CD4-positive, CD25-positive, alpha-beta regulatory T cell (primary cell): ENCODE measurements at regions not wholly inside any gene's neighbourhood (a gene's known extent, or its start where the extent isn't known, plus 50 kb on each side); places are given as distances from the start of the nearest gene placed in this dataset.

Experiments used
- ATAC-seq, 2 donors: fragments of 150-1000 bp; cut with Tn5 transposase; one replicate each; pipeline ENCODE4 v1.10.0; 2021; ENCODE audit warnings: low read depth in 2 of 2, moderate number of reproducible peaks in 2 of 2, moderate library complexity in 1 of 2
- DNase-seq, 3 donors: peaks; one replicate each; pipeline versions ENCODE4 v3.0.0 to v3.0.0-alpha.2; 2012 to 2022; ENCODE audit warnings: mixed read lengths in 1 of 3
- H3K27ac ChIP-seq: one replicate; pipeline ENCODE4 v1.7.0; 2013; ENCODE audit warnings: mild to moderate bottlenecking, low read length; ENCODE audit not compliant: insufficient read depth, poor library complexity, severe bottlenecking
- H3K27me3 ChIP-seq: one replicate; pipeline ENCODE4 v1.7.0; 2013; ENCODE audit warnings: low read length; ENCODE audit not compliant: control insufficient read depth, insufficient read depth
- H3K36me3 ChIP-seq: one replicate; pipeline ENCODE4 v1.7.0; 2013; ENCODE audit warnings: mild to moderate bottlenecking, low read length, moderate library complexity; ENCODE audit not compliant: control insufficient read depth, insufficient read depth
- H3K4me1 ChIP-seq: 2 replicates; pipeline ENCODE4 v1.7.0; 2013; ENCODE audit warnings: mild to moderate bottlenecking, low read length; ENCODE audit not compliant: insufficient read depth, control insufficient read depth, poor library complexity, severe bottlenecking
- H3K4me3 ChIP-seq: one replicate; pipeline ENCODE4 v1.7.0; 2013; ENCODE audit warnings: low read depth, mild to moderate bottlenecking, low read length, moderate library complexity
- H3K9me3 ChIP-seq, 2 experiments: 1 replicate in 1 of 2; 2 replicates in 1 of 2; pipeline ENCODE4 v1.7.0; 2013; ENCODE audit warnings: low read length in 2 of 2, mild to moderate bottlenecking in 1 of 2, moderate library complexity in 1 of 2; ENCODE audit not compliant: control insufficient read depth in 2 of 2
- H3K27ac Mint-ChIP-seq, 3 donors: one replicate each; pipeline ENCODE4 v1.8.0; 2020 to 2022; ENCODE audit warnings: mild to moderate bottlenecking in 3 of 3, mixed read lengths in 3 of 3, moderate library complexity in 2 of 3
- H3K27me3 Mint-ChIP-seq: one replicate; pipeline ENCODE4 v1.8.0; 2022; ENCODE audit warnings: mild to moderate bottlenecking, mixed read lengths
- H3K36me3 Mint-ChIP-seq: one replicate; pipeline ENCODE4 v1.8.0; 2020; ENCODE audit warnings: mixed read lengths
- H3K4me1 Mint-ChIP-seq, 4 donors: one replicate each; pipeline ENCODE4 v1.8.0; 2020 to 2022; ENCODE audit warnings: mixed read lengths in 4 of 4, mild to moderate bottlenecking in 1 of 4
- H3K4me3 Mint-ChIP-seq, 4 donors: one replicate each; pipeline ENCODE4 v1.8.0; 2020 to 2022; ENCODE audit warnings: mild to moderate bottlenecking in 4 of 4, mixed read lengths in 4 of 4, moderate library complexity in 3 of 4
- H3K9me3 Mint-ChIP-seq, 7 donors: one replicate each; pipeline ENCODE4 v1.8.0; 2020 to 2022; ENCODE audit warnings: mixed read lengths in 7 of 7, mild to moderate bottlenecking in 3 of 7, moderate library complexity in 2 of 7

DNA sequence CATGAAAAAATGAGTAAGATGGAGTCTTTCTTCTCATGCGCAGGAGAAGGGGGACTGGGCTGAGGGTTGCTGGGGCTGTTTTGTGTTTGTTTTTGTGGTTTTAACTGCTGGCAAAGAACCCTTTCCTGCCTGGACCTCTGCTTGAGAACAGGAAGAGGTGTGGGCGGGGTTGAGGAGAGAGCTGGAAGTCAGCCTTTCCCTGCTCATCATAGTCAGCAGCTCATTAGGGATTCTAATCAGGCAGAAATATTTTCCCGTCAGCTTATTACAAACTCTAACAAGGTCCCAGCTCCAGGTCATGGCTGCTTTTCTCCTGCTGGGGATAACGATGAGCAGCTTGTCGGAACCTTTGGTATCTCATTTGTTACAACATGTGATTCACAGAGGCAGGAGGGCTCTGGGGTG is 185.0 kb upstream of the NRXN3 start:
- no peaks in the 10 kb centered on the region for H3K36me3 Mint-ChIP-seq
- peaks cover 0 to 3% (median 0%) of the 10 kb centered on the region in 4 donors for H3K4me1 Mint-ChIP-seq
- no peak overlapping the region for H3K4me3 Mint-ChIP-seq
- Histone ChIP-seq H3K27me3 (no peaks in the 10 kb centered on the region), H3K4me1 (no peaks in the 10 kb centered on the region), H3K9me3 (no peaks in the 10 kb centered on the region), H3K27ac (no peak overlapping the region), H3K4me3 (no peak overlapping the region), H3K36me3 (no peaks in the 10 kb centered on the region)
- DNase-seq (no peak), ATAC-seq (no peak)
- H3K27ac Mint-ChIP-seq: no peak overlapping the region
- H3K9me3 Mint-ChIP-seq: peaks cover 0 to 3% (median 0%) of the 10 kb centered on the region in 7 donors
- H3K27me3 Mint-ChIP-seq: peaks cover 16% of the 10 kb centered on the region

- DNase-seq (no peak), ATAC-seq (no peak)
- no peaks in the 10 kb centered on the region for H3K27me3 ChIP-seq
- Mint-ChIP-seq H3K4me1 (no peaks in the 10 kb centered on the region), H3K36me3 (no peaks in the 10 kb centered on the region), H3K9me3 (peaks cover 0 to 2% (median 0%) of the 10 kb centered on the region in 7 donors), H3K27me3 (peaks cover 22% of the 10 kb centered on the region), H3K4me3 (no peak overlapping the region), H3K27ac (no peak overlapping the region)
- no peaks in the 10 kb centered on the region for H3K9me3 ChIP-seq
- no peak overlapping the region for H3K27ac ChIP-seq
- H3K36me3 ChIP-seq: no peaks in the 10 kb centered on the region
- no peaks in the 10 kb centered on the region for H3K4me1 ChIP-seq
- H3K4me3 ChIP-seq: no peak overlapping the region
Measured at GRCh38 chr14:77986773-77987172, 183.4 kb upstream of the NRXN3 start.

GRCh38 chr14:77988096-77988870 is 181.9 kb upstream of the NRXN3 start:
- ATAC-seq: no peak
- H3K36me3 ChIP-seq: no peaks in the 10 kb centered on the region
- H3K27me3 ChIP-seq: no peaks in the 10 kb centered on the region
- Mint-ChIP-seq H3K4me3 (no peak overlapping the region), H3K4me1 (no peaks in the 10 kb centered on the region), H3K27ac (no peak overlapping the region), H3K9me3 (peaks cover 0 to 2% (median 0%) of the 10 kb centered on the region in 7 donors), H3K27me3 (peaks cover 16% of the 10 kb centered on the region), H3K36me3 (no peaks in the 10 kb centered on the region)
- no peaks in the 10 kb centered on the region for H3K4me1 ChIP-seq
- no peak overlapping the region for H3K27ac ChIP-seq
- H3K9me3 ChIP-seq: no peaks in the 10 kb centered on the region
- DNase-seq: no peak
- no peak overlapping the region for H3K4me3 ChIP-seq

GRCh38 chr14:77988970-77989369 is 181.2 kb upstream of the NRXN3 start:
- Histone ChIP-seq H3K4me3 (no peak overlapping the region), H3K27me3 (no peaks in the 10 kb centered on the region), H3K27ac (no peak overlapping the region), H3K36me3 (no peaks in the 10 kb centered on the region), H3K9me3 (no peaks in the 10 kb centered on the region), H3K4me1 (no peaks in the 10 kb centered on the region)
- H3K27ac Mint-ChIP-seq: no peak overlapping the region
- DNase-seq (no peak), ATAC-seq (no peak)
- H3K27me3 Mint-ChIP-seq: peaks cover 16% of the 10 kb centered on the region
- peaks cover 0 to 2% (median 0%) of the 10 kb centered on the region in 7 donors for H3K9me3 Mint-ChIP-seq
- no peaks in the 10 kb centered on the region for H3K4me1 Mint-ChIP-seq
- no peak overlapping the region for H3K4me3 Mint-ChIP-seq
- no peaks in the 10 kb centered on the region for H3K36me3 Mint-ChIP-seq

- peaks cover 0 to 2% (median 0%) of the 10 kb centered on the region in 7 donors for H3K9me3 Mint-ChIP-seq
- Histone ChIP-seq H3K27me3 (no peaks in the 10 kb centered on the region), H3K9me3 (no peaks in the 10 kb centered on the region), H3K4me1 (no peaks in the 10 kb centered on the region), H3K27ac (no peak overlapping the region), H3K4me3 (no peak overlapping the region), H3K36me3 (no peaks in the 10 kb centered on the region)
- DNase-seq (no peak), ATAC-seq (no peak)
- no peak overlapping the region for H3K4me3 Mint-ChIP-seq
- peaks cover 16% of the 10 kb centered on the region for H3K27me3 Mint-ChIP-seq
- peak overlapping the region in 1 of 3 donors; percentile 7 for H3K27ac Mint-ChIP-seq
- H3K4me1 Mint-ChIP-seq: no peaks in the 10 kb centered on the region
- no peaks in the 10 kb centered on the region for H3K36me3 Mint-ChIP-seq
Measured at GRCh38 chr14:77989441-77989991, 180.7 kb upstream of the NRXN3 start.

- Mint-ChIP-seq H3K4me1 (no peaks in the 10 kb centered on the region), H3K9me3 (peaks cover 0 to 2% (median 0%) of the 10 kb centered on the region in 7 donors), H3K4me3 (no peak overlapping the region), H3K27ac (no peak overlapping the region), H3K36me3 (no peaks in the 10 kb centered on the region), H3K27me3 (peaks cover 16% of the 10 kb centered on the region)
- no peaks in the 10 kb centered on the region for H3K27me3 ChIP-seq
- no peaks in the 10 kb centered on the region for H3K9me3 ChIP-seq
- no peak overlapping the region for H3K4me3 ChIP-seq
- no peaks in the 10 kb centered on the region for H3K36me3 ChIP-seq
- ATAC-seq: no peak
- no peak for DNase-seq
- no peak overlapping the region for H3K27ac ChIP-seq
- no peaks in the 10 kb centered on the region for H3K4me1 ChIP-seq
Measured at GRCh38 chr14:77990337-77990736, 179.8 kb upstream of the NRXN3 start.

GRCh38 chr14:77991128-77991772 is 178.9 kb upstream of the NRXN3 start:
- Histone ChIP-seq H3K4me1 (no peaks in the 10 kb centered on the region), H3K27me3 (no peaks in the 10 kb centered on the region), H3K36me3 (no peaks in the 10 kb centered on the region), H3K9me3 (no peaks in the 10 kb centered on the region), H3K27ac (no peak overlapping the region), H3K4me3 (no peak overlapping the region)
- ATAC-seq (no peak), DNase-seq (peak in 1 of 3 donors; percentile 14)
- Mint-ChIP-seq H3K9me3 (peaks cover 0 to 2% (median 0%) of the 10 kb centered on the region in 7 donors), H3K27ac (no peak overlapping the region), H3K4me3 (no peak overlapping the region), H3K36me3 (no peaks in the 10 kb centered on the region), H3K27me3 (peaks cover 21% of the 10 kb centered on the region), H3K4me1 (no peaks in the 10 kb centered on the region)
